ENCODE measurements at regions not wholly inside any gene's neighbourhood (a gene's known extent, or its start where the extent isn't known, plus 50 kb on each side); places are given as distances from the start of the nearest gene placed in this dataset.

- DNase-seq, result no peak
Measured at GRCh38 chr9:109953300-109953699, 173.3 kb downstream of the PALM2AKAP2 start.

GRCh38 chr9:109953813-109954497 lies 174.0 kb downstream of the PALM2AKAP2 start:
- DNase-seq, result peak; percentile 22 to 68 (median 35)

- DNase-seq, result peak; percentile 18 to 53 (median 40)
Measured at GRCh38 chr9:109956717-109957440, 176.9 kb downstream of the PALM2AKAP2 start.

- DNase-seq, result no peak
Measured at GRCh38 chr9:109959679-109960078, 179.7 kb downstream of the PALM2AKAP2 start.

GRCh38 chr9:109961626-109962025 lies 181.6 kb downstream of the PALM2AKAP2 start:
- DNase-seq, result no peak

- no peak for DNase-seq
Measured at GRCh38 chr9:109962215-109962614, 182.2 kb downstream of the PALM2AKAP2 start.

- no peak for DNase-seq
Measured at GRCh38 chr9:109963079-109963478, 183.1 kb downstream of the PALM2AKAP2 start.

GRCh38 chr9:109966643-109967368 lies 186.8 kb downstream of the PALM2AKAP2 start:
- no peak for DNase-seq

GRCh38 chr9:109967651-109968642 lies 187.9 kb downstream of the PALM2AKAP2 start:
- DNase-seq, result peak; percentile 70 to 81 (median 81)

GRCh38 chr9:109969011-109969410 lies 189.0 kb downstream of the PALM2AKAP2 start:
- DNase-seq, result no peak

- peak; percentile 18 to 31 (median 23) for DNase-seq
Measured at GRCh38 chr9:109969573-109970237, 189.7 kb downstream of the PALM2AKAP2 start.

GRCh38 chr9:109971226-109971625 lies 191.2 kb downstream of the PALM2AKAP2 start:
- no peak for DNase-seq

- peak; percentile 87 to 95 (median 92) for DNase-seq
Measured at GRCh38 chr9:109972026-109972882, 192.3 kb downstream of the PALM2AKAP2 start.

GRCh38 chr9:109973336-109973735 lies 193.3 kb downstream of the PALM2AKAP2 start:
- DNase-seq, result no peak

GRCh38 chr9:109974143-109974917 lies 194.3 kb downstream of the PALM2AKAP2 start:
- peak; percentile 90 to 98 (median 98) for DNase-seq

- no peak for DNase-seq
Measured at GRCh38 chr9:109974918-109975276, 194.9 kb downstream of the PALM2AKAP2 start.

- peak in 1 of 3 donors; percentile 12 for DNase-seq
Measured at GRCh38 chr9:109975574-109976295, 195.7 kb downstream of the PALM2AKAP2 start.

GRCh38 chr9:109976303-109976702 lies 196.3 kb downstream of the PALM2AKAP2 start:
- no peak for DNase-seq

GRCh38 chr9:109977521-109977920 lies 197.5 kb downstream of the PALM2AKAP2 start:
- DNase-seq, result no peak

Data from suppressor macrophage treated with lipopolysaccharide for 1 hour (primary cell).